ENCODE measurements at regions not wholly inside any gene's neighbourhood (a gene's known extent, or its start where the extent isn't known, plus 50 kb on each side); places are given as distances from the start of the nearest gene placed in this dataset.

DNA sequence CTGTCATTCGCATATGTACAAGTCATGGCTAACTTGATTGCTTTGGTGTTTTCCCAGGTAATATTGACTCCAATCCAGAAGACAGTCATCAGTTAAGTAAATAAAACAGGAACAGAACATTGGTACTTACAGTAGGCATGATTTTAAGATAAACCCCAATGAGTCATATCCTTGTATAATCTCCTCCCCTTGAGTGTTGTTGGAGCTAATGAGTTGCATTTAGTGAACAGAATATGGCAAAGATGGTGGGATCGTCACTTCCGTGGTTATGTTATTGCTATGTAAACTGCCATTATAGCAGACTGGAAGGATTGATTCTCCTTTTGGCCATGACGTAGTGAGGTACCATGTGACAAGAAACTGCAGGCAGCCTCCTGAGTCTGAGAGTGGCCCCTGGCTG lies 102.2 kb downstream of the TMX1 start:
- H3K4me3 ChIP-seq (ENCODE audit: low read length), result no peak overlapping the region
- H3K9me3 ChIP-seq (ENCODE audit: low read length), result no peaks in the 10 kb centered on the region
- H3K79me2 ChIP-seq (replicated peaks; ENCODE audit: insufficient read depth, low read length), result no peaks in the 10 kb centered on the region
- H3K4me2 ChIP-seq (ENCODE audit: low read length), result no peak overlapping the region
- H3F3A ChIP-seq (ENCODE audit: insufficient read depth, low read length, poor library complexity, severe bottlenecking), result no peaks in the 10 kb centered on the region
- no peak overlapping the region for H3K9ac ChIP-seq (ENCODE audit: low read length)
- no peaks in the 10 kb centered on the region for H3K9me2 ChIP-seq (ENCODE audit: insufficient read depth, low read length)
- H2AFZ ChIP-seq (ENCODE audit: low read depth, low read length), result no peak overlapping the region
- H4K20me1 ChIP-seq (ENCODE audit: insufficient read depth), result no peaks in the 10 kb centered on the region
- no peaks in the 10 kb centered on the region for H3K36me3 ChIP-seq (ENCODE audit: insufficient read depth, low read length)
- TF ChIP-seq EZH2 (IDR thresholded peaks at IDR 0.05; ENCODE audit: borderline replicate concordance, insufficient read depth, low read length, poor library complexity, severe bottlenecking) (no peak), EP300 (conservative IDR thresholded peaks at IDR 0.05; ENCODE audit: poor library complexity, severe bottlenecking) (no peak), REST (IDR thresholded peaks at IDR 0.05; ENCODE audit: borderline replicate concordance) (no peak), TAF1 (IDR thresholded peaks at IDR 0.05; ENCODE audit: low read depth) (no peak), SMC3 (conservative IDR thresholded peaks at IDR 0.05; ENCODE audit: poor library complexity) (no peak), RAD21 (conservative IDR thresholded peaks at IDR 0.05) (no peak), POLR2AphosphoS5 (IDR thresholded peaks at IDR 0.05) (no peak), MXI1 (conservative IDR thresholded peaks at IDR 0.05; ENCODE audit: poor library complexity, severe bottlenecking) (no peak)
- TF ChIP-seq, protein P1, sequence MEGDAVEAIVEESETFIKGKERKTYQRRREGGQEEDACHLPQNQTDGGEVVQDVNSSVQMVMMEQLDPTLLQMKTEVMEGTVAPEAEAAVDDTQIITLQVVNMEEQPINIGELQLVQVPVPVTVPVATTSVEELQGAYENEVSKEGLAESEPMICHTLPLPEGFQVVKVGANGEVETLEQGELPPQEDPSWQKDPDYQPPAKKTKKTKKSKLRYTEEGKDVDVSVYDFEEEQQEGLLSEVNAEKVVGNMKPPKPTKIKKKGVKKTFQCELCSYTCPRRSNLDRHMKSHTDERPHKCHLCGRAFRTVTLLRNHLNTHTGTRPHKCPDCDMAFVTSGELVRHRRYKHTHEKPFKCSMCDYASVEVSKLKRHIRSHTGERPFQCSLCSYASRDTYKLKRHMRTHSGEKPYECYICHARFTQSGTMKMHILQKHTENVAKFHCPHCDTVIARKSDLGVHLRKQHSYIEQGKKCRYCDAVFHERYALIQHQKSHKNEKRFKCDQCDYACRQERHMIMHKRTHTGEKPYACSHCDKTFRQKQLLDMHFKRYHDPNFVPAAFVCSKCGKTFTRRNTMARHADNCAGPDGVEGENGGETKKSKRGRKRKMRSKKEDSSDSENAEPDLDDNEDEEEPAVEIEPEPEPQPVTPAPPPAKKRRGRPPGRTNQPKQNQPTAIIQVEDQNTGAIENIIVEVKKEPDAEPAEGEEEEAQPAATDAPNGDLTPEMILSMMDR (IDR thresholded peaks at IDR 0.05; ENCODE audit: poor library complexity, severe bottlenecking), result no peak
- H3K27me3 ChIP-seq (ENCODE audit: insufficient read depth, low read depth, low read length), result no peaks in the 10 kb centered on the region
- H3K27ac ChIP-seq (ENCODE audit: low read length), result no peak overlapping the region

GRCh38 chr14:51351997-51352396 lies 112.0 kb downstream of the TMX1 start:
- no peaks in the 10 kb centered on the region for H3F3A ChIP-seq (ENCODE audit: insufficient read depth, low read length, poor library complexity, severe bottlenecking)
- no peaks in the 10 kb centered on the region for H3K9me2 ChIP-seq (ENCODE audit: insufficient read depth, low read length)
- H4K20me1 ChIP-seq (ENCODE audit: insufficient read depth), result no peaks in the 10 kb centered on the region
- H3K36me3 ChIP-seq (ENCODE audit: insufficient read depth, low read length), result no peaks in the 10 kb centered on the region
- no peak overlapping the region for H3K4me3 ChIP-seq (ENCODE audit: low read length)
- H3K9me3 ChIP-seq (ENCODE audit: low read length), result no peaks in the 10 kb centered on the region
- no peak overlapping the region for H3K27ac ChIP-seq (ENCODE audit: low read length)
- no peaks in the 10 kb centered on the region for H3K27me3 ChIP-seq (ENCODE audit: insufficient read depth, low read depth, low read length)
- TF ChIP-seq SMC3 (conservative IDR thresholded peaks at IDR 0.05; ENCODE audit: poor library complexity) (no peak), RAD21 (conservative IDR thresholded peaks at IDR 0.05) (no peak), EP300 (conservative IDR thresholded peaks at IDR 0.05; ENCODE audit: poor library complexity, severe bottlenecking) (no peak), POLR2AphosphoS5 (IDR thresholded peaks at IDR 0.05) (no peak), REST (IDR thresholded peaks at IDR 0.05; ENCODE audit: borderline replicate concordance) (no peak), MXI1 (conservative IDR thresholded peaks at IDR 0.05; ENCODE audit: poor library complexity, severe bottlenecking) (no peak), TAF1 (IDR thresholded peaks at IDR 0.05; ENCODE audit: low read depth) (no peak), EZH2 (IDR thresholded peaks at IDR 0.05; ENCODE audit: borderline replicate concordance, insufficient read depth, low read length, poor library complexity, severe bottlenecking) (no peak)
- TF ChIP-seq, protein P1 (IDR thresholded peaks at IDR 0.05; ENCODE audit: poor library complexity, severe bottlenecking), result no peak
- no peak overlapping the region for H3K4me2 ChIP-seq (ENCODE audit: low read length)
- H2AFZ ChIP-seq (ENCODE audit: low read depth, low read length), result no peak overlapping the region
- H3K79me2 ChIP-seq (replicated peaks; ENCODE audit: insufficient read depth, low read length), result no peaks in the 10 kb centered on the region
- H3K9ac ChIP-seq (ENCODE audit: low read length), result no peak overlapping the region
